T-helper 1 cell treated with Interleukin-12 subunit alpha and Interleukin-12 subunit beta and Interleukin-4 antibody, amounts not matched to agents 30 μg/mL and 1 μg/mL, for 36 hours (primary cell): ENCODE measurements at regions not wholly inside any gene's neighbourhood (a gene's known extent, or its start where the extent isn't known, plus 50 kb on each side); places are given as distances from the start of the nearest gene placed in this dataset.

ENCODE experiments used
- H3K27ac Mint-ChIP-seq: one replicate; pipeline ENCODE4 v1.8.0; 2021; ENCODE audit warnings: mild to moderate bottlenecking, mixed read lengths
- H3K27me3 Mint-ChIP-seq: one replicate; pipeline ENCODE4 v1.8.0; 2021; ENCODE audit warnings: low read depth, mixed read lengths
- H3K36me3 Mint-ChIP-seq: one replicate; pipeline ENCODE4 v1.8.0; 2021; ENCODE audit warnings: low read depth, mixed read lengths
- H3K4me1 Mint-ChIP-seq: one replicate; pipeline ENCODE4 v1.8.0; 2021; ENCODE audit warnings: low read depth, mixed read lengths
- H3K4me3 Mint-ChIP-seq: one replicate; pipeline ENCODE4 v1.8.0; 2021; ENCODE audit warnings: mild to moderate bottlenecking, moderate library complexity, mixed read lengths
- H3K9me3 Mint-ChIP-seq: one replicate; pipeline ENCODE4 v1.8.0; 2021; ENCODE audit warnings: mixed read lengths

DNA sequence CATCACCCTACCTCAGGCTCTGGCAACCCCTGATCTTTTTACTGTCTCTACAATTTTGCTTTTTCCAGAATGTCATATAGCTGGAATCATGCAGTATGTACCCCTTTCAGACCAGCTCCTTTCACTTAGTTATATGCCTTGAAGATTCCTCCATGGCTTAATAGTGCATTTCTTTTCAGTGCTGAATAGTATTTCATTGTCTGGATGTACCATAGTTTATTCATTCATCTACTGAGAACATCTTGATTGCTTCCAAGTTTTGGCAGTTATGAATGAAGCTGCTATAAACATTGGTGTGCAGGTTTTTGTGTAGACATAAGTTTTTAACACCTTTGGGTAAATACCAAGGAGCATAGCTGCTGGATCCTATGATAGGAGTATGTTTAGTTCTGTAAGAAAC is 50.8 kb upstream of the ANP32A start:
- Mint-ChIP-seq H3K9me3 (no peaks in the 10 kb centered on the region), H3K27me3 (peaks cover 24% of the 10 kb centered on the region), H3K36me3 (no peaks in the 10 kb centered on the region), H3K4me1 (peaks cover 2% of the 10 kb centered on the region), H3K27ac (no peak overlapping the region), H3K4me3 (no peak overlapping the region)

DNA sequence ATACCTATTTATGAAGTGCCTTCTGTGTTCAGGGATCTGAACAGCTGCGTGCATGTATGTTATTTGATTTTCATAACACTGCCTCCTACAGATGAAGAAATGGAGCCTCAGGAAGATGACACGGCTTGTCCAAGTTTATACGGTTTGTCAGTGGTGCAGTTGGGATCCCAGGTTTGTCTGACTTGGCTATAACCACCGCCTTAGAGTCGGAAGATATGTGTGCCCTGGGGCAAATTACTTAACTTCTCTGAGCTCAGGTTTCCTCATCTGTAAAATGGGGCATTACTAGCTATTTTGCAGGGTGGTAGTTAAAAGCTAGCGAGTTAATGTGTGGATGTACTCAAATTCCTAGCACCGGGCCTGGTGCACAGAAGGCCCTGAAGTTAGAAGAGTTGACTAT is 54.1 kb upstream of the ANP32A start:
- Mint-ChIP-seq H3K27ac (no peak overlapping the region), H3K4me3 (no peak overlapping the region), H3K27me3 (peaks cover 37% of the 10 kb centered on the region), H3K36me3 (no peaks in the 10 kb centered on the region), H3K9me3 (no peaks in the 10 kb centered on the region), H3K4me1 (peaks cover 2% of the 10 kb centered on the region)

DNA sequence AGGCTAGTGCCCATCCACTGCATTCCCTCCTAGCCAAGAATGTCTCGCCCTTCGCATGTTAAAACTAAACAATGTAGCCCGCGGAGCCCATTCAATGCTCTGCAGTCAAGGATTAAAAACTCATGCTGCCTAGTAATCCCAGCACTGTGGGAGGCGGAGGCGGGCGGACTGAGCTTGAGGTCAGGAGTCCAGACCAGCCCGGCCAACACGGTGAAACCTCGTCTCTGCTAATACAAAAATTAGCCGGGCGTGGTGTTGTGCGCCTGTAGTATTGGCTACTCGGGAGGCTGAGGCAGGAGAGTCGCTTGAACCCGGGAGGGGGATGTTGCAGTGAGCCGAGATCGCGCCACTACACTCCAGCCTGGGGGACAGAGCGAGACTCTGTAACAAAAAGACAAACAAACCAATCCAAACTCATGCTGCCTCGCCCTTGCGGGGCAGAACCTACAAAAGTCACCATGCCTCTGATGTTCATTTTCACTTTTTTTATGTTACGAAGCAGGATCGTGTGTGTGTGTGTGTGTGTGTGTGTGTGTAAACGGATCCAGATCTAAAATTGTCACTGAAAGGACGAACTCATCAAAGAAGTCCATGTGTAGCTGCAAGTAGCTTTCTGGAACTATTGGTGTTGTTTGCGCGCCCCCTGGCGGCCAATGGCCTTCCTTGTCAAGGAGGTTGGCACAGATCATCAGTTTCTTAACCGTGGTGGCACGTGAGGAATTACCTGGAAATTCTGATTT is 54.8 kb upstream of the SPESP1 start:
- H3K27me3 Mint-ChIP-seq, result peaks cover 33% of the 10 kb centered on the region
- no peaks in the 10 kb centered on the region for H3K9me3 Mint-ChIP-seq
- peaks cover 2% of the 10 kb centered on the region for H3K4me1 Mint-ChIP-seq
- H3K36me3 Mint-ChIP-seq, result no peaks in the 10 kb centered on the region
- no peak overlapping the region for H3K27ac Mint-ChIP-seq
- H3K4me3 Mint-ChIP-seq, result peak overlapping the region; percentile 15

DNA sequence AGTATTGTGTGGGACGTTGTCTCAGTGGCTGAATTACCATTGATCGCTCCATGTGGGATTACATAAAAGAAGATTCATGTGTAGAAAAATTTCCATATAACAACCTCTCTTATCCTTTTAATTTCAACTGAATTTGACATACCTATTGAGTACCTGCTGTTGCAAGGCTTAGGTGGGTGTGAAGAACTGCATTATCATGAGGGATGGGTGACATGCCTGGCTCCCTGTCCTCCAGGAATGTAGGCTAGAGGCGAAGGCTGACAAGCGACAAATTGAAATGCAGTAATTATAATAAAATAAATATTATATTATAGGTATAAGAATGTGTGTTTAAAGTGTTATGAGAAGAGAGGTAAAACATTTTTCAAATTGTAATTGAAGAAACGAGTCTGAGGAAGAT is 52.7 kb upstream of the SPESP1 start:
- Mint-ChIP-seq H3K27ac (no peak overlapping the region), H3K4me3 (no peak overlapping the region), H3K9me3 (no peaks in the 10 kb centered on the region)

DNA sequence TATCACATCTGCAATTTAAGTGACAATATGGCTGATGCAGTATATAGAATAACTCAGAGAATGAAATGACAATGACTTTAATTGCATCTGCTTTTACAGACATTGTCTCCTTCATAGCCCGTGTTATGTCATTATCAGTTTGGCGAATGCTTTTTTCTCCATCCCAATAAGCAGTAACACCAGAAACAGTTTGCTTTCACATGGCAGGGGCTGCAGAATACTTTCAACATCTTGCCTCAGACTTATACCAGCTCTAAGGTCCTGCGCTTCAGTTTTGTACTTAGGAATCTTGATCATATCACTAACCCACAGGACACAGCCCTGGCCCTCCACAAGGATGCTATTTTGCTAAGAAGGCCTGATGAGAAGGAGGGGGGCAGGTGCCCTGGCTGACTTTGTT is 49.9 kb upstream of the SPESP1 start:
- H3K27ac Mint-ChIP-seq, result no peak overlapping the region

More for the DNA sequence above, 52.7 kb upstream of the SPESP1 start:
- Mint-ChIP-seq H3K4me1 (peaks cover 2% of the 10 kb centered on the region), H3K27me3 (peaks cover 31% of the 10 kb centered on the region), H3K36me3 (no peaks in the 10 kb centered on the region)

More for the DNA sequence above, 49.9 kb upstream of the SPESP1 start:
- H3K27me3 Mint-ChIP-seq, result peaks cover 24% of the 10 kb centered on the region
- no peak overlapping the region for H3K4me3 Mint-ChIP-seq
- no peaks in the 10 kb centered on the region for H3K36me3 Mint-ChIP-seq
- H3K4me1 Mint-ChIP-seq, result peaks cover 2% of the 10 kb centered on the region
- H3K9me3 Mint-ChIP-seq, result no peaks in the 10 kb centered on the region
